Renal cortex interstitium (tissue), 11 donors: ENCODE measurements at regions not wholly inside any gene's neighbourhood (a gene's known extent, or its start where the extent isn't known, plus 50 kb on each side); places are given as distances from the start of the nearest gene placed in this dataset.
A peak's percentile ranks its signal among the peaks of the same experiment; 100 is the strongest.

Experiments
- DNase-seq, 11 donors: peaks; one replicate each; pipeline ENCODE4 v3.0.0-alpha.2; 2013; ENCODE audit warnings: low read depth in 9 of 11, low spot score in 4 of 11; ENCODE audit errors: extremely low read depth in 1 of 11

- DNase-seq, result no peak
Observed at GRCh38 chr5:124665625-124666024, 80.8 kb downstream of the ZNF608 start.

GRCh38 chr5:124665035-124665434 is 81.4 kb downstream of the ZNF608 start:
- DNase-seq, result no peak

- no peak for DNase-seq
Observed at GRCh38 chr5:124664287-124664686, 82.2 kb downstream of the ZNF608 start.

GRCh38 chr5:124663101-124663506 is 83.3 kb downstream of the ZNF608 start:
- DNase-seq, result no peak

- peak in 2 of 11 donors; percentile 56 to 62 for DNase-seq
Observed at GRCh38 chr5:124662181-124662781, 84.2 kb downstream of the ZNF608 start.

GRCh38 chr5:124661317-124662141 is 84.9 kb downstream of the ZNF608 start:
- peak in 7 of 11 donors; percentile 66 to 91 (median 80) for DNase-seq

GRCh38 chr5:124660229-124661093 is 86.0 kb downstream of the ZNF608 start:
- DNase-seq, result peak in 1 of 11 donors; percentile 60

- no peak for DNase-seq
Observed at GRCh38 chr5:124659798-124660197, 86.6 kb downstream of the ZNF608 start.

- no peak for DNase-seq
Observed at GRCh38 chr5:124658867-124659557, 87.4 kb downstream of the ZNF608 start.

- peak in 1 of 11 donors; percentile 56 for DNase-seq
Observed at GRCh38 chr5:124655921-124656511, 90.4 kb downstream of the ZNF608 start.

GRCh38 chr5:124655251-124655917 is 91.1 kb downstream of the ZNF608 start:
- no peak for DNase-seq

GRCh38 chr5:124654418-124654817 is 92.0 kb downstream of the ZNF608 start:
- no peak for DNase-seq

GRCh38 chr5:124653666-124654065 is 92.8 kb downstream of the ZNF608 start:
- no peak for DNase-seq

GRCh38 chr5:124652892-124653441 is 93.5 kb downstream of the ZNF608 start:
- DNase-seq, result no peak

- DNase-seq, result no peak
Observed at GRCh38 chr5:124652514-124652819, 94.0 kb downstream of the ZNF608 start.

- peak in 8 of 11 donors; percentile 65 to 86 (median 82) for DNase-seq
Observed at GRCh38 chr5:124651663-124652513, 94.6 kb downstream of the ZNF608 start.
